Renal pelvis (tissue), 1 donor: ENCODE measurements at regions not wholly inside any gene's neighbourhood (a gene's known extent, or its start where the extent isn't known, plus 50 kb on each side); places are given as distances from the start of the nearest gene placed in this dataset.
"Not testable (repeated sequence)": the region's sequence is repeated elsewhere in the genome, so short reads cannot be mapped to it uniquely, and the experiment has no call there.

Experiments used
- DNase-seq: peaks from one replicate; pipeline ENCODE4 v3.0.0-alpha.2; 2013

DNA sequence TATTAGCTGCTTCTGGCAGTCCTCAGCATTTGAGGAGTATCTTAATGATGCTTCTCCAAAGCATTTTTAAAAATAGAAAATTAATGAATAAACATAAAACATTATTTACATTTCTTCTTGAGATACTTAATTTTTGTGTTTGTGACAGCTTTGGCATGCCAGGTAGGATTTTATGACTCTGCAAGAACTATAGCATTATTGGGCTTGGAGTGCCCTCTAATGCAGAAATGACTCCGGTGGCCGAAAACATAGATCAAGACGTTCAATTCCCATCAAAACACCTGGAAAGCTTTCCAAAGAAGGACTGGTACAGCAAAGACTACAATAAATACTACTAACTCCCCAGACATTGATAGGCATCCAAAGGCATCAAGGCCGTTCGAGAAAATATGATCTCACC lies 366.4 kb upstream of the CXADR start:
- DNase-seq, result no peak

DNA sequence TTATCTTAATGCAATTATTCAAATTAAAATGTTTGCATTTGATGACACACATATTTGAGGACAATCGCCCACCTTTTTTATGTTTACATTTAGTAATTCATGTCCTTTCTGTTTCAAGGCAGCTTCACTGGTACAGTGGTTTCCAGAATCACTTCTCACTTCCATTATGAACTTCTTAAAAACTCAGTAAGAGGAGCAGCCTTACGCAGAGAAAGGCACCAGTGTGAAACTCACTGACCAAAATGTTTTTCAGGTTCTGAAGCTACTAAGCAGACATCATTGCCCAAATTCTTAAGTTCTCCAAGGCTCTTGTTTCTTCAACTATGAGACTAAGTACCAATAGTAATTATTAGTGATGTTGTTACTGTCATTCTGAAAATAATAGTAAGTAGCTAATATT lies 353.1 kb upstream of the CXADR start:
- DNase-seq, result no peak

DNA sequence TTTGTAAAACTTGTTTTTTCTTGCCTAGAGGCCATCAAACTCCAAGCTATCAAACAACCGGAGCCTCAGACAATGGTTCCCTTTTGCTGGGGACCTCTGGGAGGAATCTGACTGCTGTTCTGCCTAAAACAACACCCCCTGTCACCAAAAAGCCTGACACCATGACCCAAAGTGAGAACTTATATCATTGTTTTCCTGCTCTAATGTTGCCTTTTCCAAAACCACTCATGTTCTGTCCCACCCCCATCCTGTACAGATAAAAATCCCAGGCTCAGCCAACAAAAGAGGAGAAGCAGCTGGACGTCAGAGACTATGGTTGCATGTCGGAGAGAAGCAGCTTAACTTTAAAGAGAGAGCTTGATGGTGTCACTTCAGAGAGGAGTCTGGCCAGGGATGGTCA lies 327.2 kb upstream of the CXADR start:
- peak; percentile 24 for DNase-seq

DNA sequence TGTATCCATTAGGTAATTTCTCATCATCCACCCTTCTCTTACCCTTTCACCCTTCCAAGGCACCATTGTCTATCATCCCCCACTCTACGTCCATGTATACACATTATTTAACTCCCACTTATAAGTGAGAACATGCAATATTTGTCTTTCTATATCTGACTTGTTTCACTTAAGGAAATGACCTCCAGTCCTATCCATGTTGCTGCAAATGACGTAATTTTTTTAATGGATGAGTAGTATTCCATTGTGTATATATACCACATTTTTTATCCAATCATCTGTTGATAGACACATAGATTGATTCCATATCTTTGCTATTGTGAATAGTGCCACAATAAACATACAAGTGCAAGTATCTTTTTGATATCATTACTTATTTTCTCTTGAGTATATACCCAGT lies 322.9 kb upstream of the CXADR start:
- no peak for DNase-seq

DNA sequence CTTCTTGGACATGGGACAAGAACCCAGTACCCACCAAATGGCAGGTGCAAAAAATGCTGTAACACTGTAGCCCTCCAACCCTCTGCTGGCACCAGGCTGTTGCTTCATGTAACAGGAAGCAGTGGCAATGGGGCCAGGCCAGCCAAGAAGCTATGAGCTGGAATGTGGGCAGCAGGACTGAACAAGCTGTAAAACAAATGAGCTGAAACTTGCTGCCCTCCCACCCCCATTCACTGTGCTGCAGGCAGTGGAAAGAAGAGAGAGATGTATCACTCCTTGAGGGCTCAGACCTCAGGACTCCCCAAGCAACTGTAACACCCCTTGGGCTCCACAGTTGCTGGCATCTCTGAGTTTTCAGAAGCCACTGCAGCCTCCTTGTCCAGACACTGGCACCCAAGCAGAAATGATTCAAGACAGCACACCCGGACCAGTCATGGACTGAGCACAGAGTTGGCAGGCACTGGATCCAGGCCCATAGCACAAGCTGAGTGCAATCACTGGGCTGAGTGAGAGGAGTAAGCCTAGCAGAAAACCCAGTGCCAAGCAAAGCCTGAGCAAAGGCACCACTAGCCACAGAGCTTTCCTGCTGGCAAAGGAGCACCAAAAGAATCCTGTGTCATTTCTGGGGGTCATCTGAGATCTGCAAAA lies 321.4 kb upstream of the CXADR start:
- no peak for DNase-seq

DNA sequence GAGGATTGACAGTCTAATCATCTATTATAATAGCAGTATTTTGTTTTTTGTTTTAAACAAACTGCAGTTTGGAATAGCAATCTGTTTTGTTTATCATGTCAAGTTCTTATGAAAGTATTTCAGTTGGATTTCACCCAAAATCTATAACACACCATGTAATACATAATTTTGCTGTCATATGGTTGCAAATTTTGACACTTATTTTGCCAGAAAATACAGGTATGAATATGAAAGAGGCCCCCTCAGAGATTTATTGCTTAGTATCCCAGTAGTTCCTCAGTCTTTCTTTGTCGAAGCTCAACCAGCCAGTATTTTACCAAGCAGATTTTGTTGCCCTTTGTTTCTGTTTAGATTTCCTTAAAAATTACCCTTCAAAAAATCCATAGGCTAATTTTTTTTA lies 317.5 kb upstream of the CXADR start:
- DNase-seq, result no peak

DNA sequence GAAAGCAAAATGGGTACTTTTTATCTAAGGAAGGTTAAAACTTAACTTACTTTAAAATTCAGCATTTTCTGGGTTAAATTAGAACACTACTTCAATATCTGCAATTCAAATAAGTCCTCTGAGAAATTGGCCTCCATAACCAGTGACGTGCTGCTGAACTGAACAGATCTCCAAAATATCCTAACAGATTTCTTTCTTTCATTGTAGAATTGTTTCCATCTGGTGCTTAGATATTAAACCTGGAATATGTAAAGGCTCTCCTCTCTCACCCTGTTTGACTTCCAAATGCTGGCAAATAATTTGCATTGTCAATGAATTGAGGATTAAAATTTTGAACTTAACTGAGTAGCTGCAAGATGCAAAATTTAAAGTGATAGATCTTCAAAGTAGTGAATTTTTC lies 316.9 kb upstream of the CXADR start:
- DNase-seq, result no peak

DNA sequence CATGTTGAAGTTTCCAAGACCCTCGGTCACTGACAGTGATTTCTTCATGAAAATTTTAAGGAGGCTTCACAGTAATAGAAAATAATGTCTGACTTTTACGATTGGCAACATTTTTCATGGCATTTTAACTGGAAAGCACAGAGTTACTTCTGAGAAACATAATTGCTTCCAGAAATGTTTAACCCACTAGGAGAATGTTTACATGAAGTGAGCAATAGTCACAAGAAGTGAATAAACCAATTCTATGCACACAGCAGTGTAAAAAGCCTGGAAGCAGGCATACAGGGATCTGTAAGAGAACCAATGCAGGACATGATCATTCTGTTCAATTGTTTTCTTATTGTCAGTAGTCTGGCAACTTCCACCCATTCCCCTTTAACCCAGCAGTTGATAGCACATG lies 316.2 kb upstream of the CXADR start:
- DNase-seq, result no peak

DNA sequence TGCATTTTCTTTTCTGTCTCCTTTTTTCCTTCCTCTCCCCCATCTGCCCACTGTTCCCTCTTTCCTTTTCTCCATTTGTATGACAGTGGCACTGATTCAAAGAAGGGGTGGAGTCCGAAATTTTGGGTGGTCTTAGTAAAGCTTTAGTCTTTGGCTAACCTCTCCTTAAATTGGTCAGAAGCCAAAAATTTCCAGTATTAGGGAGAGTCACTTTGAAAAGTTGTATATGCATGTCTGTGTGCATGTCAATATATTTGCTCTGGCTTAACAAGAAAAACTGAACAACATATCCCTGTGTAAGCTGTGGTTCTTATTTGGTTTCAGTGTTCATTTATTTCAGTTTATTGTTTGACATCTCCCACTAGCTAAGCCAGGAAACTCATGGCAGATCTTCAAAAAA lies 314.8 kb upstream of the CXADR start:
- no peak for DNase-seq

DNA sequence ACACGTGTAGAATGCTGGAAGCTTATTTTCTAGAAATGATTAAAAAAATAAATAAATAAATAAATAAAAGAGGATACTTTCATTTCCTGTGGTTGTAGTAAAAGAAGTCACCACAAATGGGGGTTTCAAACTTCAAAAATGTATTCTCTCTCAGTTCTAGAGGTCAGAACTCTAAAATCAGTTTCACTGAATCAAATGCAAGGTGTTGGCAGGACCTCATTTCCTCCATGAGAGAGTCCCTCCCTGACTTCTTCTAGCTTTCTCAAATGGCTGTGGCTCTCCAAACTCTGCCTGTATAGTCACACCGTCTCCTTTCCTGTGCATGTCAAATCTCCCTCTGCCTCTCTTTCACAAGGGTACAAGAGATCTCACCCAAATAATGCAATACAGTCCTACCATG lies 312.6 kb upstream of the CXADR start:
- DNase-seq, result no peak

DNA sequence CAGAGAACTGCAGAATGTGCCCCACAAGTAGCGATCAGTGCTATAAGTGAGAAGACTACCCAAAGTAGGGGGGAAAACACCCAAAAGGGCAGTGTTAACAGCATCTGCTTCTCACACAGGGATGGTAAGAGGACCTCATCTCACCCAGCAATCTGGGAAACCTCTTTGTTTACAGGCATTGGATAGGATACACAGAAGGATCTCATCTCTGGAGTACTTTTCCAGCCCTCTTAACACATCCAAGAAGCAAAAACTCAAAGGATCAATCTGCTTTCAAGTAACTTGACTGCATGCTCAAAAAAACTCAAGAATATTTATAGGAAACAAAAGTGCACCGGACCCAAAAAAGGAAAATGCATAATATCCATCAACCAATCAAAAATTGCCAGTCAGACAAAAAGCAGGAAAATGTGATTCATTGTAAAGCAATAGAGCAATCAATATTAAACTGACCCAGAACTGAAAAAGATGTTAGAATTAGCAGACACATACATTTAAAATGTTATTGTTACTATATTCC lies 311.0 kb upstream of the CXADR start:
- no peak for DNase-seq

DNA sequence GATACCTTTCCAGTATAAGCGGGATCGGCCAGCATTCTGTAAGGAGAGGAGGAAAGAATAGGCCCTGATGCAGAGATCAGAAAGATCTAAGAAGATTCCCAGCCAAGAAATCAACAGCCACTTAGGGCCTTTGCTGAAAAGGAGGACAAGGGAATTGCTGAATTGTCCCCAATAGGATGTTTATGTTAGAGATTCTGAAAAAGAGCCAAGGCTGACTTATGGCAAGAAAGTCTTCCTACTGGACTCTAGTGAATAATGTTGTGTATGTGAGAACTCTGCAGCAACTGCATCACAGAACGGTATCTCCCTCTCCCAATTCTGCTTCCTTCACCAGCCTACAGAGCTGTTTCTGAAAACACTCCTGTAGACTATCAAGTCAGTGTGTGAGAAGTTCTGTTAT lies 298.0 kb upstream of the CXADR start:
- no peak for DNase-seq

DNA sequence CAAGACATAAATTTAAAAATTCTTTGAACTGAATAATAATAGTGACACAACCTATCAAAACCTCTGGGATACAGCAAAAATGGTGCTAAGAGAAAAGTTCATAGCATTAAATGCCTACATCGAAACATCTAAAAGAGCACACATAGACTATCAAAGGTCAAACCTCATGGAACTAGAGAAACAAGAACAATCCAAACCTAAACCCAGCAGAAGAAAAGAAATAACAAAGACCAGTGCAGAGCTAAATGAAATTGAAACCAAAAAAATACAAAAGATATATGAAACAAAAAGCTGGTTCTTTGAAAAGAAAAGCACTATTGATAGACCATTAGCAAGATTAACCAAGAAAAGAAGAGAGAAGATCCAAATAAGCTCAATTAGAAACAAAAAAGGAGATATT lies 293.8 kb upstream of the CXADR start:
- DNase-seq, result not testable (repeated sequence)

DNA sequence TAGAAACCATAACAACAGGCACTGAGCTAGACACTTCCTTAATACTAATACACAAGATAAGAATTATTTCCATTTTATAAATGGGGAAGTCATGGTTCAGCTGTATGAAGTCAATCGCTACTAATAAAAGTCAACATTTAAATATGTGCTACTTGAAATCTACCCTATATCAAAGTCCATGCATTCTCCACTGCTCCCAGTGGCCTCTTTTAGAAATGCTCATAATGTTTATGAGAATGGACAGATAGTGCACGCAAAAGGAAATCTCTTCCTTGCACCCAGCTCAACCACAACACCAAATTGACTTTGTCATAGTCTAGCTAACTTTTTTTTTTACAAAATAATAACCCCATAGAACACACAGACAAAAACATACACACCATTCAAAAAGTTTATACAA lies 281.7 kb upstream of the CXADR start:
- DNase-seq, result no peak

DNA sequence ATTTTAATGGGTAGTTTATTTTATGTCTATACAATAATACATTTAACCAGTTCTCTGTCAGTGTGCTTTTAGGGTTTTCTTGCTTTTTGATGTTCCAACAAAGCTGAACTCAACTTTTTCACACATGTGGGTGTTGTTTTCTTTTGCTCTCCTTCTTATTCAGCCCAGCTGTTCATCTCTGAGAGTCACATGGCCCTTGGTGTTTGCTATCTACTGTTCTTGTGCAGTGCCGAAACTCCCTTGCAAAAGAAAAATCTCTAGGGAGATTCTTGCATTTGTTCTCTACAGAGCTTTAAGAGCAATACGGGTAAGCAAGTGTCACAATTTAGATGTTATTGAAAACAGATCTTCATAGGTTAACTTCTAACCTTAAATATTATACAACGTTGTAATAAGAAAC lies 281.1 kb upstream of the CXADR start:
- no peak for DNase-seq

DNA sequence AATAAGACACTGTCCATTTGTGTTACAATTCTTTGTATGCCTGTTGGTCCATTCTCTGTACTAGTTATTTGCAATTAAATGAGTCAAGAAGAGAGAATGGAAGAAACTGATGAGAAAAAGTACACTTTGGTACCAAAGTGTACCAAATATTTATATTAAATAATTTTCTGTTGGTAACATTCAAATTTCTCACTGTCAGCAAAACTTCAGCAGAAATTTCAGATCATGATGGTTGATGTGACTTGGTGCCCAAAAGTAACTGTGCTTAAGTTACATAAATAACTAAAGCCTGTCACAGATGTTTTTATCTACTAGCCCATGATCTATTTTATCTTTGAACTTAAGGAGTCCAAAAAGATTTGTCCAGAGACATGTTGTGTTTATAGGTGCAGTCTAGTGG lies 274.4 kb upstream of the CXADR start:
- no peak for DNase-seq

DNA sequence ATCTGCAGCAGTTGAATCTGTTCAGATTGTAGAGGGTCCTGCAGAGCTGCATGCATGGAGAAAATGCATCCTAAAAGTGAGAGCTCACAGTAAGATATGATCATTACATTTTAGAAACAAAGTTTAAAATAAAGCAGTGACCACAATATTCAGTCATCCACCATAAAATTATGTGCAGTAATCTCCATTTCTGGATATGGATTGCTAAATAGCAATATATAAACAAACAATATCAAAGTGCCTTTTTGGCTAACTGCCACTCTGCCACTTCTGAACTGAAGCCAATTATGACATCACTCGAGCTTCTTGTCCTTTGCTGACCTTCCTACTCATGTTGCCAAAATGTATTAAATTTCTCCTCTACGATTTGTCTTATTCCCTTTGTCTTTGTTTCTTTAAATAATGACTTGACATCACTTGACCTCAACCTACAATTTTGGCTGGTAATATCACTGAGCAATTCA lies 262.0 kb upstream of the CXADR start:
- no peak for DNase-seq

DNA sequence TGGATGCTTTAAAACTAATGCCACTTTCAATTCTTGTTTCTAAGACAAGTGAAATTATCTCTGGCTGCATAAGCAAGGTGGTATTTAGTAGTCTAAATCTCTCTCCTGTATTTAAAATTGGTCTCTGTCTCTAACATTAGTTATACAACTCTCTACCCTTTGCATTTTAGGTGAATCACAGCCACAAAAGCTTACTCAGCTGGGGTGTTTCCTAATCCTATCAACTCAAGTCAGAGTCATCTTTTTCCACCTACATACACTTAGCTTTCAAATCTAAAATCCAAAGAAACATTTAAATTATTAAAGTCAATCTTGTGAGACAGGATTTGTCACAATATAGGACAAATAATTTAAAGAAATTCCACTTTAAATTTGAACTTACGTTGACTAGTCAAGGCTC lies 255.1 kb upstream of the CXADR start:
- DNase-seq, result no peak

DNA sequence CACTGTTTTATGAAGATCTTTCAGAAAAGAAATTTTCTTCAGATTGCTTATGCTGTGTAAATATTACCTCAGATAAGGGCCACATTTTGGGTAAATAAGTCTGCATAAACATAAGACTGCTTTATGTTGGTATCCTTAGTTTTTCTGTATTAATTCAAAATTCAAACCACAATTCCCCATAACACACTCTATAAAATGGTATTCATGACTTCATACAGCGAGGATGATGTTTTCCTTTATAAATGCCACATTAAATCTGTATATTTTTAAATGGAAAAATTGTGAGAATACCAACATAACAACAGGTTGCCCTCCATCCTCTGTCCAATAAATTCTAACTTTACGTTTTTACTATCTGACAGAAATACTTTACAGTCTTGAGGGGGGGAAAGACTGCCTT lies 248.7 kb upstream of the CXADR start:
- DNase-seq, result peak; percentile 14

DNA sequence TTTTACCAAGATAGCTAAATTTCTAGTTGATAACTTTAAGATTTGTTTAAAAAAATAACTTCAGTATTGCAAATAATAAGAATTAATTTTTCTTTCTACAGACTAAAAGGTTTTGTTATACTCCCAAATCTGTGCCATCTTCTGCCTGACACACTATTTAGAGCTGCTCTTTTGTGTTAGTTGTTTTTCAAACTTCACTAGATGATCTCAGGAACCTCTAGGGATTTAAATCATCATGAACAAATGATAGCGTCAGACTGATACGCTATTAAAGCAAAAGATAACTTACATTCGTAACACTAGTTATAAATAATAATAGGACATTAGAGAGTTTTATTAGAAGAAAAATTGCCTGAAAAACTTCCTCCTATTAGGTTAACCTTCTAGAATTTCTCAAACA lies 243.1 kb upstream of the CXADR start:
- DNase-seq, result no peak

DNA sequence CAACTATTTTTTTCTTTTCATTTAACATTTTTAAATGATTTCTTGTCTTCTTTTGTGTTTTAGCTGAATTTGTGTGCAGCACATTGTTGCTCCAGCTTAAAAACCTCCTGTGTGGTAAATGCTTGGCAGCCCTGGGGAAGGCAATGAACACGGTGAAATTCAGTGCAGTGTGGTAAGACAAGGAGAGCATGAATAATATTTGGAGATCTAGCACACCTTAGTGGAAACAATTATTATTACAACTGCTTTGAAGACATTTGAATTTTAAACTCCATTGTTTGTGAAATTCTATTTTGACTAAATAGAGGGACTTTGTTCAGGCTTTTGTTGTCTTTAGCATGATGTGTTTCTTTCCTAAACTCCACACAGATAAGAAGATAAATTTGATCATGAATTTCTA lies 242.6 kb upstream of the CXADR start:
- peak; percentile 50 for DNase-seq

DNA sequence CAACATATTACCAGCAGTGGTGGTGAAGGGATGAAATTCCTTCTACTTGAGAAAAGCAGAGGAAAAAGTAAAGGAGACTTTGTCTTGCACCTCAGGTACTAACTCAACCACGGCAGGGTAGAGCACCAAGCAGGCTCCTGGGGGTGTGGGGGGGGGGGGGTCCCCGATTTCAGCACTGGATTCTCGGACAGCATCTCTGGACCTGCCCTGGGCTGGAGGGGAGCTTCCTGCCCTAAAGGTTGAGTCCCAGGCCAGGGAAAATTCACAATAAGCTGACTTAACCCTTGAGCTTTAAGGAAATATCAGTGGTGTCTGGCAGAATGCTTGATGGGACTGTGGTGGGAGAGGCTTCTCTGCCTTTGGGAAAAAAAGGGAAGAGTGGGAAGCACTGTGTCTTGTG lies 233.2 kb upstream of the CXADR start:
- no peak for DNase-seq

DNA sequence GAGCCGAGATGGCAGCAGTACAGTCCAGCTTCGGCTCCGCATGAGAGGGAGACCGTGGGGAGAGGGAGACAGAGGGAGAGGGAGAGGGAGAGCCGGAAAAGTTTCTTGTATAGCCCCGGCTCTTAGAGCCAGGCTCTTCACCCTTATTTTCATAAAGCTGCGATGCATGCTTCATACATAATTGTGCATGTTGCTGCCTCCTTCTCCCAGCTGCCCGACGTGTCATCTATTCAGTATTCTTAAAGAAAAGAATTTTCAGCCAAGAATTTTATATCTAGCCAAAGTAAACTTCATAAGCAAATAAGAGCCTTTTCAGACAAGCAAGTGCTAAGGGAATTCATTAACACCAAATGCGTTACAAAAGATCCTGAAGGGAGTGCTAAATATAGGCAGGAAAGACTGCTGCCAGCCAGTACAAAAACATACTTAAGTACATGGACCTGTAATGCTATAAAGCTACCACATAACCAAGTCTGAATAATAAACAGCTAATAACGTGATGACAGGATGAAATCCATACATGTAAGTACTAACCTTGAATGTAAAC lies 219.8 kb upstream of the CXADR start:
- not testable (repeated sequence) for DNase-seq

DNA sequence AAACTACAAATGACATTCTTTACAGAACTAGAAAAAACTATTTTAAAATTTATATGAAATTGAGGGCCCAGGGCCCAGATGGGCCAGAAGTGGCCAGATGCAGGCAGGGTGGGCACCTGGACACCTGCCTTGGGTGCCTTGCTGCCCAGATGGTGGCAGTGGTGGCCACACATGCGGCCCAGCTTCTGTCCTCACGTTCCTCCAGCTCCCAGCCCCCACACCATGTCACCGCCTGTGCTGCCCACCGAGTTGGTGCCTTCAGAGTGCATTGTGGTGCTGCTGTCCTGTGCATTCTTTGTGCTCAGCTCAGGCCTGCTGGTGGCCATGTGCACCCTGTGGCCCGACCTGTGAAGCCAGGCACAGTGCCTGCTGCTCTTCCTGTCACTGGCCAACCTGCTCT lies 216.8 kb upstream of the CXADR start:
- DNase-seq, result no peak
